ENCODE measurements at regions not wholly inside any gene's neighbourhood (a gene's known extent, or its start where the extent isn't known, plus 50 kb on each side); places are given as distances from the start of the nearest gene placed in this dataset.
A peak's percentile ranks its signal among the peaks of the same experiment; 100 is the strongest.
"Not testable (repeated sequence)": the region's sequence is repeated elsewhere in the genome, so short reads cannot be mapped to it uniquely, and the experiment has no call there.

DNA sequence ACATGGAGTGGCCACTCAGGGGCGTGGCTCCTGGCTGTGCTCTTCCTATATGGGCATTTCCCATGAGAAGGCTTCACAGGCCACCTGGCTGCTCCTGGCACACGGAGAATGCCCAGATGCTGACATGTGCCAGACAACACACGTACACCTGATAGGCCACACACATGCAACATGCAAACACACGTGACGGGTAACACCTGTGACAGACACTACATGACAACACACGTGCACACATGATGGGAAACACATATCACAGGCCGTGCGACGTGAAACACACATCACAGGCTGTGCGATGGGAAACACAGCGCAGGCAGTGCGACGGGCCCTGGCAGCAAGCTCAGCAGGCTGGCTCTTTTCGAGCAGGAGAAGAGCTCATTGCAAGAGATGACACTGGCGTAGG, 94.3 kb upstream of the HMX1 start:
- not testable (repeated sequence) for DNase-seq

DNA sequence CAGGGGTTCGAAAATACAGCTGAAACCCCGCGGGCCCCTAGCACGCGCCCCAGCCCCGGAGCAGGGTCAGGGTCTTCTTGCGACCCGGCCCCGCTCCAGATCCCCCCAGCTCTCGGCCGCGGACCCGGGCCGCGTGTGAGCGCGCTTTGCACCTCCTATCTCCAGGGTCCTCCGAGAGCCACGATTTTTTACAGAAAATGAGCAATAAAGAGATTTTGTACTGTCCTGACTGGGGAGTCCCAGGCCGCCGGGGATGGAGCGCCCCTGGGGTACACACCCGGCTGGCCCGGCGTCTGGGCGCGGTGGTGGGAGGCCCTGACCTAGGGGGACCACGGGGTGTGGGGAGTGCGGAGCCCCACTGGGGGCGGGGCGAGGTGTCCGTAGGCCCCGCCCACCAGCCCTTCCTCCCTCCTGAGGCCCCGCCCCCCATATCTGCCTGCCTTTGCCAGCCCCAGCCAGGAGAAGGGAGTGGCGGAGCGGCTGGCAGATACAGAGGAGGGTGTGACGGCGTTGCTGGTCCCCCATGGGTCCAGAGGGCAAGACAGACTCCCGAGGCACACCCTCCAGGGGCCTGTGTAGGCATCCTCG, 92.7 kb upstream of the HMX1 start:
- not testable (repeated sequence) for DNase-seq

DNA sequence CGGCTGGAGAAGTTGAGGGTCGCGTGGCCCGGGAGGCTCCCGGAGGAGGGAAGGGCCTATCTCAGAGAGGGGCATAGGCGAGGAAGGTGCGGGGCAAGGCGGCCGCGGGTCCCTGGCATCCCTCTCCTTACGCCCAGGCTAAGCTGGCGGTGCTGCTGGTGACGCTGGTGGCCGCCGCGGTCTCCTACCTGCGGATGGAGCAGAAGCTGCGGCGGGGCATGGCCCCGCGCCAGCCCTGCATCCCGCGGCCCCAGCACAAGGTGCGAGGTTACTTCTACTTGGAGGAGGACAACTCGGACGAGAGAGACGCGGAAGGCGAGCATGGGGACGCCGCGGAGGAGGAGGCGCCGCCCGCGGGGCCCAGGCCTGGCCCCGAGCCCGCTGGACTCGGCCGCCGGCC, 91.9 kb upstream of the HMX1 start:
- DNase-seq: not testable (repeated sequence)

DNA sequence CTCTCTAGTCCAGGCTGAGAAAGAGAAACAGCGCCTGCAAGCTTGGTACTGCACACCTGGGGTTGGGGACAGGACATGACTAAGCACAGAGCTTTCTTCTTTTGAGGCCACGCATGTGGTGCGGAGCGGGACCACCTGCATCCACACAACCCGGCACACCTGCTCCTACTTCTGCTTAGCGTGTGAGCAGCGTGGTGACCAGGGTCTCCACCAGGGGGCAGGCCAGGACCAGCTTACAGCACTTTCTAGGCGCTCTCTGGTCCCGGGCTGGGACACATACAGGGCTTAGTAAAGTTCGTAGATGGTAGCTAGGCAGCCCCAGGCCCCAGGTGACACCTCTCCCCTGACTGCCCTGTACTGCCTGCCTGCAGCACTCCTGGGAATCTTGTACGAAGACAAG, 89.7 kb upstream of the HMX1 start:
- peak in 2 of 5 experiments; percentile 26 to 47 for DNase-seq

DNA sequence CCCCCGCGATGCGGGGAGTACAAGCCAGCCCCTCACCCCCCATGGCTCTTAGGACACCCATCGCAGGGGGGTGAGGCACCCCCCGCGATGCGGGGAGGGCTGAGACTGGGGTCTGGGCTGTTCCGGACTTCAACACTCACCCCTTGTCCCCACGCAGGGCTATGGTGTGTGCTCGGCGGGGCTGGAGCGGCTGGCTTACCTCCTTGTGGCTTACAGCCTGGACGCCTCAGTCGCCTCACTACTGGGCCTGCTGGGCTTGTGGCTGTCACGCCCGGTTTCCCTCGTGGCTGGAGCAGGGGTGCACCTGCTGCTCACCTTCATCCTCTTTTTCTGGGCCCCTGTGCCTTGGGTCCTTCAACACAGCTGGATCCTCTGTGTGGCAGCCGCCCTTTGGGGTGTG, 87.8 kb upstream of the HMX1 start:
- not testable (repeated sequence) for DNase-seq

DNA sequence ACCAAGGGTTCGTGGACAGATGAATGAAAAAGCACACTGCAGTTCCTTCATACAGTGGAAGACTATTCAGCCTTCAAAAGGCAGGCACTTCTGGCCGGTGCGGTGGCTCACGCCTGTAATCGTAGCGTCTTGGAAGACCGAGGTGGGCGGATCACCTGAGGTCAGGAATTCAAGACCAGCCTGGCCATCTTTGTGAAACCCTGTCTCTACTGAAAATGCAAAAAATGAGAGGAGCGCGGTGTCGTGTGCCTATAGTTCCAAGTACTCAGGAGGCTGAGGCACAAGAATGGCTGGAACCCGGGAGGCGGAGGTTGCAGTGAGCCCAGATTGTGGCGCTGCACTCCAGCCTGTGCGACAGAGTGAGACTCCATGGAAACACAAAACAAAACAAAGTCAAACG, 82.4 kb upstream of the HMX1 start:
- not testable (repeated sequence) for DNase-seq

DNA sequence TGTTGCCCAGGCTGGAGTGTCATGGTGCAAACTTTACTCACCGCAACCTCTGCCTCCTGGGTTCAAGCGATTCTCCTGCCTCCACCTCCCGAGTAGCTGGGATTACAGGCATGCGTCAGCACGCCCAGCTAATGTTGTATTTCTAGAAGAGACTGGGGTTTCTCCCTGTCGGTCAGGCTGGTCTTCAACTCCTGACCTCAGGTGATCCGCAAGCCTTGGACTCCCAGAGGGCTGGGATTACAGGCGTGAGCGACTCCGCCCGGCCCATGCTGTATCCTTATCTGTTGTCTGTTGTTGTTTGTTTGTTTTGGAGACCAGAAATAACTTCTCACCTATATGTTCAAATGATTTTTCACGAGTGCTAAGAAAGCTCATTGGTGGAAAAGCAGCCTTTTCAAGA, 81.2 kb upstream of the HMX1 start:
- not testable (repeated sequence) for DNase-seq

DNA sequence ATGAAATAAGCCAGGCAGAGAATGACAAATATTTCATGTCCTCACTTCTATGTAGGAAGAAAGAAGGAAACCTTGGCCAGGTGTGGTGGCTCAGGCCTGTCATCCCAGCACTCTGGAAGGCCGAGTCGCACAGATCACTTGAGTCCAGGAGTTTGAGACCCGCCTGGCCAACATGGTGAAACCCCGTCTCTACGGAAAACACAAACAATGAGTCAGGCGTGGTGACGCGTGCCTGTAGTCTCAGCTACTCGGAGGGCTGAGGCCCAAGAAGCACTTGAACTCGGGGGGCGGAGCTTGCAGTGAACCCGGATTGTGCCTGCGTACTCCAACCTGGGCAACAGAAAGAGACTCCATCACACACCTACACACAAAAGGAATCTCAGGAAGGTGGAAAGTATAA, 80.5 kb upstream of the HMX1 start:
- not testable (repeated sequence) for DNase-seq

DNA sequence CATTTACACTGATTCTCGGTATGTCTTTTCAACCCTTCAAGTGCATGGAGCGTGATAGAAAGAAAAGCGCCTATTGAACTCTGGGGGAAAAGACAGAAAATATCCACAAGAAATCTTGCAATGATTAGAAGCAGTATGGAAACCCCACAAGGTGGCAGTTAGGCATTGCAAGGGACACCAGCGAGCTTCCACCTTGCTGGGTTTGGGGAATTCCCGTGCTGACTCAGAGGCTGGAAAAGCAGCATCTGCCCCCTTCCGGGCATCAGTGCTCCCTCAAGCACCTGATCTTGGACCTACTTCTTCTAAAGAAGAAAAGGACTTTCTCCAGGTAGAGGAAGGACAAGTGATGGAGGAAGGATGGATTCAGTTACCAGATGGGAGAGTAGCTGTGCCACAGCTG, 73.9 kb upstream of the HMX1 start:
- not testable (repeated sequence) for DNase-seq

DNA sequence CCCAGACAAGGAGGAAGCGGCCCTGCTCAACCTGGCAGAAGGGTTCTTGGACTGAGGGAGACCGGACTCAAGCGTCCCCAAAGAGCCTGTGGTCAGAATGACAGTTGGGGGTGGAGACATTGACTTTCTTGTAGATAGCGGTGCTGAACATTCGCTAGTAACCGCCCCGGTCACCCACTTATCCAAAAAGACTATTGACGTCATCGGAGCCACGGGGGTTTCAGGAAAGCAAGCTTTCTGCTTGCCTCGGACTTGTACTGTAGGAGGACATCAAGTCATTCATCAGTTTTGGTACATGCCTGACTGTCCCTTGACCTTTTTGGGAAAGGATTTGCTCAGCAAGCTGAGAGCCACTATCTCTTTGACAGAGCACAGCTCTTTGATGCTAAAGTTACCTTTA, 71.7 kb upstream of the HMX1 start:
- DNase-seq: not testable (repeated sequence)

DNA sequence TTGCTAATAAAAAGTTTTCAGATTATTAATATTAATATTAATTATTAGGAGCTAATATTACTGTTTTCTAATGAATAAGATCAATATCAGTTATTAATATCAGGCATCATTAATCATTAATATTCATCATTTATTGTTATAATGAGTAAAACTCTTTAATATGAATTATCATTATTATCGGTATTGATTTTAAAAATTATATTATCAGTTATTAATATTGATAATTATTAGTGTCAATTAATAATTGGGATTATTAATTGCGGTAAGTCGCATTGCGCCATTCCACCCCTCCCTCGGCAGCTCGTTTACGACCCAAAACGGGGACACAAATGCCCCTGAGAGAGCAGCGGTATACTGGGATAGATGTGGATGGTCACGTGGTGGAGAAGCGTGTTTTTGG, 70.4 kb upstream of the HMX1 start:
- not testable (repeated sequence) for DNase-seq

DNA sequence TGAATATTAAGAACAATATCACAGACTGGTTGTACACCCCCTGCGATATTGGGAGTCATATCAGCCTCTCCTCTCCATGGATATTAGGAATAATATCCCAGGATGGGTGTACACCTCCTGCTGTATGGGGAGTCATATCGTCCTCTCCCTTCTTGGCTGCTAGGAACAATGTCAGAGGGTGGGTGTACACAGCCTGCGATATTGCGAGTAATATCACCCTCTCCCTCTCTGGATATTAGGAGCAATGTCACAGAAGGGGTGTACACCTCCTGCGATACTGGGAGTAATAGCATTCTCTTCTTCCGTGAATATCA, 69.8 kb upstream of the HMX1 start:
- not testable (repeated sequence) for DNase-seq

DNA sequence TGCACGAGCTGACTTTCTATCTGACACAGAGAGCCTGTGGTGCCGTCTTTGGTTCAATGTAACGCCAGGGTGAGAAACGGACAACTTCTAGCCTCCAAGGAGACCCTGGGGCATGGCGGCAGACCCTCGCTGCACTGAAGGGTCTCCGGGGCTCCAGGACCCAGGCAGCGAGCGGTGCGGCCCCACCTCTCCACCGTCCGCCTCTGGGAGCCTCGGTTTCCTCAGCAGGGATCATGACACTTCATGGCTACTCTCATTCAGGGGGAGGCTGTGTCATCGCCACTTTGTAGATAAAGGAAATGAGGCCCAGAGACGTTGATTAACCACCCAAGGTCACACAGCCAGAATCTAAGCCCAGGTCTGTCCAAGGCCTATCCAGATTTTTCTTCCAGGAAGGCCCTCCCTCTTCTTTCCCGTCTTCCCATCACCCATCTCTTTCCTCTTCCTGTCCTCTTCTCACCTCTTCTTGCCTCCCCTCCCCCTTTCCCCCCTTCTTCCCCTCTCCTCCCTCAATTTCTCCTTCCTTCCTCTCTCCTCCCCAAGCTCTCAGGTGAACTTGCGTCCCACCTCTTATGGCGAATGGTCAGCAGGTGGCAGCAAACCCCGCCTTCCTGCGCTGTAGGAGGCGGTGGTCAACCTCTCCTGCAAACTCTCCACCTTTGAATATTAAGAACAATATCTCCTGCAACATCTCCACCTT, 69.3 kb upstream of the HMX1 start:
- no peak for DNase-seq

DNA sequence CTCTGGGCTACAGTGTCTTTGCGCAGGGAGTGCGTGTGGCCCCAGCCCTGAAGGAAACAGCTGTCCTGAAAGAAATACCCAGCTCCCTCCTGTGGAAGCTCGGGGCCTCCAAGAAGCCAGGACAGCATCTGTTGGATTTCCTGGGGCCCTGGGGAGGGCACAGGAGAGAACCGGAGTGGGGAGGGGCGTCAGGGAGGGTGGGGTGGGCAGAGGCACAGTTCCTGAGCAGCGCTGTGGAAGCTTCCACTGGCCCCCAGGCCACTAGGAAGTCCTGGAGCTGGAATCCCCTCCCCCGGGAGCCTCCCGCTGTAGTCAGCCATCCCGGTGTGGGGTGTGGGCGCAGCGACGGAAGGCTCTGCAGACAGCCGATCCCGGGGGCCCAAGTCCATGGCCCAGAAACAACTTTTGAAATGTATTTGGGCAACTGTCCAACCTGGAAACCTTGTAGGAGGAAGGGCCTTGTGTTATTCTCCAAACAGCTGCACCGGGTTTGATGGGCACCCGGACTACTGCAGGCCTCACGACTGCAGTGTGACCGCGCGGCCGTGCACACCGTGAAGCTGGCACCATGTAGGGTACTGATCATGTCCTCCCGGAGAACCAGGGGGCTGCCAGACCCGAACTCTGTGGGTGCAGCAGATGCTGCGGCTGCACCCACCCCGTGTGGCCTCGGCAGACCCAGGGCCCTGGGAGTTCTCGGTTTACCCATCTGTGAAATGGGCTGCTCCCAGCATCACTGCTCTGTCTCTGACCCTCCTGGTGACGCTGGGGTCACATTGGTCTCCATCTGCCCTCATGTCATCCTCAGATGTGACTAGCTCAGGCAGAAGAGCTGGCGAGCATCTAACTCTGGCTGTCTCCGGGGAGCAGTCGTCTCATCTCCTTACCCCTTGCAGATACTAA, 68.5 kb upstream of the HMX1 start:
- DNase-seq: no peak

DNA sequence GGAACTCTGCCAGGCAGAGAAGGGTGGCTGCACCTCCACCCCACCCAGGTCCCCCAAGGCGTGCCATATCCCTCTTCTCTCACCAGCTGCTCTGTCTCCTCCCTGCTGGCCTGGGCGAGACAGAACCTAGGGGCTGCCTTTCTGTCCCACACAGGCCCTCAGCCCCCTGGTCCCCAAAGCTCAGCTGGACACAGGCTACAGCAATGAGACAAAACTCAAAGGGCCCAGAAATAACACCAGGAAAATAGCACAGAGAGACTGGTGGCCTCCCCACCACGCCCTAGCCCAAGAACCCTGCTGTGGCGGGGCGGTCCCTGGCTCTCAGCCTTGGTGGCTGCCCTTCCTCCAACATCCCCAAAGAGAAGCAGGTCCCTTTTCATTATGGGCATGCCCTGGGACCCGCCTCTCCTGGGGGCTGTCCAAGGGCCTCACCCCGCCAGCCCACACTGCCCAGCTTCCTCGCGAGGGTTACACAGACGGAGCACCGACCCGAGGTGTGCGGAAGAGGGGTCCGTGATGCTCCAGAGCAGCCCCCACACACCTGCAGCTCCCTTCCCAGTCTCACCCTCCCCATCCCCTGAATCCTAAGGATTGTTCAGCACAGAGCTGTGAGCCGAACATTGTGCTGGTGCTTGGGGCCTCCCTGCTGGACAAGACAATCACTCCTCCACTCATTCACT, 67.7 kb upstream of the HMX1 start:
- DNase-seq: no peak

DNA sequence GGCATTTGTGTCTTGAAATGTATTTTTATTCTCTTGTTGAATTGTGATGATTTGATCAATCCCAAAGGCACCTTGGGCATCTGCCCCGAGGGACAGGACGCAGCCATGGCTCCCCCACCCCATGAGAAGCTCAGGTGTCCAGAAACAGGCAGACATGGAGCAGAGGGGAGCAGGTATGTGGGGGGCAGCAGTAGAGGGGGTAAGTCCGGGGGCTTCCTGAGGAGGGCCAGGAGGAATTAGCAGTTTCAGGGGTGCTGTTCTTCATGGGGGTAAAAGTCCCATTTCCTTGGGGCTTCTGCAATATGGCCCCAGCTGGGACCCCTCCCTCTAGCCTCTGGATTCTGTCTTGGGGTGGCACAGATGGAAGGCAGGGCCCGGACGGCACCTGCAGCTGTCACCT, 67.0 kb upstream of the HMX1 start:
- DNase-seq: no peak

DNA sequence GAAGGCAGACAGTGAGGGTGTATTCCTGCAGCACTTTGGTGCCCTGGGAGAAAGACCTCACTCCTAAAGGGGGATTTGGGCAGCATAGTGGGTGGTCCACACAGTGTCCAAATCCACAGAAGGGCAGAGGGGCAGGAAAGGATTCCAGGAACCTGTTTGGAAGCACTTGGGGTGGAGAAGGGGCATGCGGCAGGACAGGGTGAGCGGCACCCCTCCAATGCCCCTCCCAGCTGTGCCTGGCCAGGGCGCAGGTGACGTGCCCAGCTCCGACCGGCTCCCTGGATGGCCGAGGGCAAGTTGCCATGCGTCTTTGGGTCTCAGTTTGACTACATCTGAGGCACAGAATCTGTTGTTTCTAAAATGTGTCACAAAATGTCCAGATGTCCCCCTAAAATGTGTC, 66.5 kb upstream of the HMX1 start:
- no peak for DNase-seq

DNA sequence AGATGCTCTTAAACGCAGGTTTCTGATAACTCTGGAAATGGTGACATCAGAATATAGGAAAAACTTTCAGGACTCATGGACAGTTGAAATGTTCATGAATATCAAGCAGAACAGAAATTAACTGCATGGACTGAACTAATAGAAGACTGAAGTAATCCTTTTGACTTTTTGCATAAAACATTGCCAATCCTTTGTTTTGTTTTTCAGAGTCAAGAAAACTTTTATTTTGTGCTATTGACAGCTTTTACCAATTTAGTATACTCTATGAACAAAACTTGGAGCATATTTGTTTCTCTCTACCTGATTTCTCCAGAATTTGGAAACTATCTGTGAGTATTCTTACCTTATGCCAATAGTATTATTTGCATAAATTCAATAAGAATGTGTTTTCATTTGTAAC, 61.2 kb upstream of the HMX1 start:
- DNase-seq: no peak

DNA sequence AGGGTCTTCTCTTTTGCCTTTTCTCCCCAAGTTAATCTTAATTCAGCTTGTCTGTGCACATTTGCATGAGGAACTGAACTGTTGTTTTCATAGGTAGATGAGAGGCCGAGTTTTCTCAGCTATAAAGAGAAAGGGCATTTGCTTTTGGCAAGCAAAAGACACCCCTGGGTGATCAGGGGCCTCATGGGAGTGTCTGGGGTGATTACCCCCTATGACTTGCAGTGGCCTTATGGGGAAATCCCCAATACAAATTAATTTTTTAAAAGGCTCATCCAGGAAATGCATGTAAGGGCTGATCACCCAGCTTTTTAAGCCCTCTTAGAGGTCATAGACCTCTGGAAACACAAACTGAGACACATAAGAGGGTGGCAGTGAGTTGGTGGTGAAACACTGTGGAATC, 56.4 kb upstream of the HMX1 start:
- DNase-seq: no peak

DNA sequence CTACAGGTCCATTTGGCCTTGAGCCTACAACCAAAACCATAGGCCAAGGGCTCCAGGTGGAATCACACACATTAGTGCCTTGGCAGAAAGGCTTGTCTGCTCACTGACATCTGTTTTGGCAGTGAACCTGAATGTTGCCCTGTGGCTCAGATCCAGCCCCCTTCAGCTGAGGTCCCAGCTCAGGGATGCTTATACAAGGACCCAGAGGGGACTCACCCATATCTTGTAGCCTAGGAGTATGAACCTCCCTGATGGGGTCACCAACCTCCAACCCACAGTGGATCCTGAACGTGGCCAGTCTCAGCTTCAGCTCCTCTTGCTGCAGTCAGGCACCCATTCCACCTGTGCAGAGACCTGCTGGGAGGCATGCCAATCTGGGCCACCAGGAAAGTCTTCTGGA, 50.8 kb upstream of the HMX1 start:
- no peak for DNase-seq

DNA sequence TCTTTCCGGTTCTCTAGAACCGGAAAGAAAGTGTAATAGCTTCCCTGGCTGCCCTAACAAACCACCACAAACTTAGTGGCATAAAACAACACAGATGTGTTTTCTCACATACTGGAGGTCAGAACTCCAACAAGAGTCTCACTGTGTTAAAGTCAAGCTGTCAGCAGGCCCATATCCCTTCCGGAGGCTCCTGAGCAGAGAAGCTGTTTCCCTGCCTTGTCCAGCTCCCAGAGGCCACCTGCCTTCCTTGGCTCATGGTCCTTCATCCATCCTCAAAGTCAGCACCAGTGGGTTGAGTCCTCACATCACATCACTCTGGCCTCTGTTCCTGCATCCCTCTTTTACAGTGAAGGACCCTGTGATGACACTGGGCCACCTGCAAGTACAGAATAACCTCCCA, 49.8 kb upstream of the HMX1 start:
- DNase-seq: no peak

Data from T-helper 2 cell (primary cell).